Right lobe of liver (tissue), 4 donors: ENCODE measurements at regions not wholly inside any gene's neighbourhood (a gene's known extent, or its start where the extent isn't known, plus 50 kb on each side); places are given as distances from the start of the nearest gene placed in this dataset.

Source experiments
- POLR2A ChIP-seq: fragments of 450-650 bp; IDR thresholded peaks from one replicate; pipeline ENCODE4 v1.6.1; 2017; ENCODE audit warnings: antibody characterized with exemption, mild to moderate bottlenecking
- TF ChIP-seq, protein P1 (sequence below), 4 donors: fragments of 200-600 bp in 3 of 4; fragments of 450-650 bp in 1 of 4; IDR thresholded peaks; one replicate each; pipeline versions ENCODE4 v1.5.1 to v1.8.0; 2016 to 2022; ENCODE audit warnings: antibody characterized with exemption in 4 of 4, mild to moderate bottlenecking in 2 of 4
- donor health status: DM: no; HTN: no; CAD: no.
- donor health status: DM: no; HTN: no; CAD: no.
- donor health status: DM: no; HTN: yes; CAD: no.

DNA sequence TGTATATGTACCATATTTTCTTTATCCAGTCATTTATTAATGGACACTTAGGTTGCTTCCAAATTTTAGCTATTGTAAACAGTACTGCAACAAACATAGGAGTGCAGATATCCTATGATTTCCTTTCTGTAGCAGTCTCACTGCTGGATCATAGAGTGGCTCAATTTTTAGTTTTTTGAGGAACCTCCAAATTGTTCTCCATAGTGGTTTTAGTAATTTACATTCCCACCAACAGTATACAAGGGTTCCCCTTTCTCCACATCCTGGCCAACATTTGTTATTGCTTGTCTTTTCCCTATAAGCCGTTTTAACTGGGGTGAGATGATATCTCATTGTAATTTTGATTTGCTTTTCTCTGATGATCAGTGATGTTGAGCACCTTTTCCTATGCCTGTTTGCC lies 114.3 kb downstream of the TMEM17 start:
- TF ChIP-seq, protein P1, sequence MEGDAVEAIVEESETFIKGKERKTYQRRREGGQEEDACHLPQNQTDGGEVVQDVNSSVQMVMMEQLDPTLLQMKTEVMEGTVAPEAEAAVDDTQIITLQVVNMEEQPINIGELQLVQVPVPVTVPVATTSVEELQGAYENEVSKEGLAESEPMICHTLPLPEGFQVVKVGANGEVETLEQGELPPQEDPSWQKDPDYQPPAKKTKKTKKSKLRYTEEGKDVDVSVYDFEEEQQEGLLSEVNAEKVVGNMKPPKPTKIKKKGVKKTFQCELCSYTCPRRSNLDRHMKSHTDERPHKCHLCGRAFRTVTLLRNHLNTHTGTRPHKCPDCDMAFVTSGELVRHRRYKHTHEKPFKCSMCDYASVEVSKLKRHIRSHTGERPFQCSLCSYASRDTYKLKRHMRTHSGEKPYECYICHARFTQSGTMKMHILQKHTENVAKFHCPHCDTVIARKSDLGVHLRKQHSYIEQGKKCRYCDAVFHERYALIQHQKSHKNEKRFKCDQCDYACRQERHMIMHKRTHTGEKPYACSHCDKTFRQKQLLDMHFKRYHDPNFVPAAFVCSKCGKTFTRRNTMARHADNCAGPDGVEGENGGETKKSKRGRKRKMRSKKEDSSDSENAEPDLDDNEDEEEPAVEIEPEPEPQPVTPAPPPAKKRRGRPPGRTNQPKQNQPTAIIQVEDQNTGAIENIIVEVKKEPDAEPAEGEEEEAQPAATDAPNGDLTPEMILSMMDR (IDR thresholded peaks at IDR 0.05) = no peak
- no peak for TF ChIP-seq POLR2A
